GM10266 (cell line): ENCODE measurements at regions not wholly inside any gene's neighbourhood (a gene's known extent, or its start where the extent isn't known, plus 50 kb on each side); places are given as distances from the start of the nearest gene placed in this dataset.

ENCODE experiments used
- DNase-seq: peaks from one replicate; pipeline ENCODE4 v3.0.0; 2012; ENCODE audit errors: extremely low spot score
- CTCF ChIP-seq: IDR thresholded peaks from 2 replicates; pipeline ENCODE4 v1.5.1; 2012; ENCODE audit warnings: mild to moderate bottlenecking, low read depth; ENCODE audit not compliant: control insufficient read depth, insufficient read depth; ENCODE audit errors: missing control alignments

DNA sequence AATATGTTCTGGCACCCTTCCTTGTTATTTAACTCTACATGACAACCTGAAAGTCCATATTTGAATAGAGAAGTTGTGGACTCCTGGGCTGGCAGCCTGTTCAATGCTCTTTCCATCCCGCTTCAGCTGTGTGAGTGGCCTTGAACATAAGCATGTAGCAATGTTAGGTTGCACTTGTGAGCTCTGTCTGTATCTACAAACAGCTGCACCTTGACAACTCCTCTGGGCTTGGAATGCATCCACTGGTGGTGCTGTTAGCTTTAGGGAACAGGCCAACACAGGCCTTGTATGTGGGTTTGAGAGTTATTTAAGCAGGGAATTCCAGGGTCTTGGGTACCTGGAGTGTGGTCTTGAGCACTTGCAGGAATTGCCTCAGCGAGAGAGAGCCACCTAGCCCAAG lies 141.2 kb downstream of the DTHD1 start:
- DNase-seq: no peak
- no peak for TF ChIP-seq CTCF

DNA sequence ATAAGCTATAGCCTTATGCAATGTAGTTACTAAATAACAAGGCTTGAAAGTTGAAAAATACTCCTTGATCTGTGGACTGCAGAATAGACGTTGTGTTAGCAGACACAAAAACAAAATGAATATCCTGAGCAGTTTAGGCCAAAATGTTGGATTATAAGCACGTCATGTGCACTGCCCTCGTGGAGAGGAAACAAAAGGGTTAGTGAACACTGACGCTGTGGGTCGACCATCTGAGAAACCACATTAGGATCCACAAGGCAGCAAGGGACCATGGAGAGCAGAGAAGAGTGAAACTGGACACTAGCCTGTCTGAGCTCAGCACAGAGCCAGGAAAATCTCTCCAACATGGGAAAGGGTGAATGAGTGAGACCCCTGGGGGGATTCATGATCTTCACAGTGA lies 145.3 kb downstream of the DTHD1 start:
- TF ChIP-seq CTCF: no peak
- DNase-seq: no peak

DNA sequence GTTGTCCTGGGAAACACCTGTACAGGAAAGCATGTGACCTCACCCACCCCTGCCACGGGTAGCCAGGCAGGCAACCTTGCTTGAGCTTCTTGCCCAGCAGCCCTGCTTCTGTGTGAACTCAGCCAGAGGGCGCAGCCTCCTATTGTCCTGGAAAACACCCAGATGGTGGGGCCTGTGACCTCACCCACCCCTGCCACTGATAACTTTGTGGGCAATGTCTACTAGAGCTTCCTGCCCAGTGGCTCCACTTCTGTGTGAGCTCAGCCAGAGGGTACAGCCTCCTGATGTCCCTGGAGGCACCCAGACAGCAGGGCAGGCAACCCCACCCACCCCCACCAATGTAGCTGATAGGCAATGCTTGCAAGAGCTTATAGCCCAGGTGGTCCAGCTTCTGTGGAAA lies 146.3 kb downstream of the DTHD1 start:
- no peak for TF ChIP-seq CTCF
- no peak for DNase-seq

DNA sequence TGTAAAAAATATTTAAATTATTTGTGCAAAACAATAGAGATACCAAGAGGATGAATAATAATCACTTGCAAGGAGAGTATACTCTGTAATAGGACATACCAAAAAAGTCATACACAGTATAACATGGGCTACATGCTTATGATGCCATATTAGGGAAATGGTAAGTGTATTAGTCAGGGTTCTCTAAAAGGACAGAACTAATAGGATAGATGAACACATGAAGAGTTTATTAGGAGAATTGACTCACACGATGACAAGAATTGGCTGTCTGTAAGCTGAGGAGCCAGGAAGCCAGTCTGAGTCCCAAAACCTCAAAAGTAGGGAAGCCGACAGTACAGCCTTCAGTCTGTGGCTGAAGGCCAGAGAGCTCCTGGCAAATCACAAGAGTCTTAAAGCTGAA lies 151.2 kb downstream of the DTHD1 start:
- DNase-seq: no peak
- no peak for TF ChIP-seq CTCF

GRCh38 chr4:36439556-36439955 lies 158.1 kb downstream of the DTHD1 start:
- no peak for TF ChIP-seq CTCF
- DNase-seq: no peak

- no peak for TF ChIP-seq CTCF
- no peak for DNase-seq
These were observed 164.1 kb downstream of the DTHD1 start for GRCh38 chr4:36445480-36445879.

GRCh38 chr4:36446275-36446674 lies 164.9 kb downstream of the DTHD1 start:
- DNase-seq: no peak

More at GRCh38 chr4:36446275-36446674, 164.9 kb downstream of the DTHD1 start:
- TF ChIP-seq CTCF: no peak
